ENCODE measurements at regions not wholly inside any gene's neighbourhood (a gene's known extent, or its start where the extent isn't known, plus 50 kb on each side); places are given as distances from the start of the nearest gene placed in this dataset.

- TF ChIP-seq CTCF (IDR thresholded peaks at IDR 0.05), result no peak
- no peak overlapping the region for H3K27ac Mint-ChIP-seq
Observed at GRCh38 chr5:105659396-105659795, 2011.3 kb downstream of the EFNA5 start.

GRCh38 chr5:105640328-105640727 lies 2030.4 kb downstream of the EFNA5 start:
- Mint-ChIP-seq H3K4me3 (no peak overlapping the region), H3K36me3 (ENCODE audit: low read depth) (no peaks in the 10 kb centered on the region), H3K9me3 (peaks cover 8% of the 10 kb centered on the region), H3K27me3 (ENCODE audit: low read depth, poor library complexity) (no peaks in the 10 kb centered on the region), H3K4me1 (no peaks in the 10 kb centered on the region), H3K27ac (no peak overlapping the region)
- no peak for DNase-seq
- no peak for TF ChIP-seq CTCF (IDR thresholded peaks at IDR 0.05)

More at GRCh38 chr5:105659396-105659795, 2011.3 kb downstream of the EFNA5 start:
- Mint-ChIP-seq H3K9me3 (no peaks in the 10 kb centered on the region), H3K36me3 (ENCODE audit: low read depth) (no peaks in the 10 kb centered on the region), H3K4me1 (no peaks in the 10 kb centered on the region), H3K27me3 (ENCODE audit: low read depth, poor library complexity) (no peaks in the 10 kb centered on the region), H3K4me3 (no peak overlapping the region)
- no peak for DNase-seq

GRCh38 chr5:105639511-105639910 lies 2031.2 kb downstream of the EFNA5 start:
- Mint-ChIP-seq H3K36me3 (ENCODE audit: low read depth) (no peaks in the 10 kb centered on the region), H3K27me3 (ENCODE audit: low read depth, poor library complexity) (no peaks in the 10 kb centered on the region), H3K4me3 (no peak overlapping the region), H3K4me1 (no peaks in the 10 kb centered on the region), H3K27ac (no peak overlapping the region), H3K9me3 (peaks cover 8% of the 10 kb centered on the region)
- TF ChIP-seq CTCF (IDR thresholded peaks at IDR 0.05), result no peak
- no peak for DNase-seq

- Mint-ChIP-seq H3K27me3 (ENCODE audit: low read depth, poor library complexity) (no peaks in the 10 kb centered on the region), H3K36me3 (ENCODE audit: low read depth) (no peaks in the 10 kb centered on the region), H3K27ac (no peak overlapping the region), H3K4me1 (no peaks in the 10 kb centered on the region), H3K4me3 (no peak overlapping the region), H3K9me3 (peaks cover 8% of the 10 kb centered on the region)
- peak; percentile 43 for DNase-seq
- no peak for TF ChIP-seq CTCF (IDR thresholded peaks at IDR 0.05)
Observed at GRCh38 chr5:105639068-105639467, 2031.7 kb downstream of the EFNA5 start.

- Mint-ChIP-seq H3K4me1 (no peaks in the 10 kb centered on the region), H3K9me3 (peaks cover 8% of the 10 kb centered on the region), H3K4me3 (no peak overlapping the region), H3K27me3 (ENCODE audit: low read depth, poor library complexity) (no peaks in the 10 kb centered on the region), H3K27ac (no peak overlapping the region), H3K36me3 (ENCODE audit: low read depth) (no peaks in the 10 kb centered on the region)
- TF ChIP-seq CTCF (IDR thresholded peaks at IDR 0.05), result no peak
- no peak for DNase-seq
Observed at GRCh38 chr5:105638437-105638836, 2032.3 kb downstream of the EFNA5 start.

GRCh38 chr5:105632043-105632442 lies 2038.7 kb downstream of the EFNA5 start:
- Mint-ChIP-seq H3K27me3 (ENCODE audit: low read depth, poor library complexity) (no peaks in the 10 kb centered on the region), H3K36me3 (ENCODE audit: low read depth) (no peaks in the 10 kb centered on the region), H3K27ac (no peak overlapping the region), H3K9me3 (peaks cover 4% of the 10 kb centered on the region), H3K4me1 (no peaks in the 10 kb centered on the region), H3K4me3 (no peak overlapping the region)
- no peak for DNase-seq
- no peak for TF ChIP-seq CTCF (IDR thresholded peaks at IDR 0.05)

Measured in nephron progenitor cell (in vitro differentiated cells).